Middle frontal gyrus (tissue), 1 donor: ENCODE measurements at regions not wholly inside any gene's neighbourhood (a gene's known extent, or its start where the extent isn't known, plus 50 kb on each side); places are given as distances from the start of the nearest gene placed in this dataset.
"Not testable (repeated sequence)": the region's sequence is repeated elsewhere in the genome, so short reads cannot be mapped to it uniquely, and the experiment has no call there.

ENCODE experiments used
- DNase-seq: peaks from one replicate; pipeline ENCODE4 v3.0.0-alpha.2; 2015; ENCODE audit warnings: low spot score; ENCODE audit errors: extremely low spot score

- no peak for DNase-seq
These were observed 216.5 kb upstream of the SSTR4 start for GRCh38 chr20:22818636-22819035.

- DNase-seq = no peak
These were observed 216.0 kb upstream of the SSTR4 start for GRCh38 chr20:22819112-22819511.

GRCh38 chr20:22819784-22820183 is 215.3 kb upstream of the SSTR4 start:
- DNase-seq = no peak

- no peak for DNase-seq
These were observed 213.9 kb upstream of the SSTR4 start for GRCh38 chr20:22821081-22821727.

- no peak for DNase-seq
These were observed 213.3 kb upstream of the SSTR4 start for GRCh38 chr20:22821796-22822195.

- DNase-seq = no peak
These were observed 212.0 kb upstream of the SSTR4 start for GRCh38 chr20:22823119-22823518.

GRCh38 chr20:22824077-22824476 is 211.0 kb upstream of the SSTR4 start:
- no peak for DNase-seq

- DNase-seq = no peak
These were observed 210.0 kb upstream of the SSTR4 start for GRCh38 chr20:22825076-22825475.

GRCh38 chr20:22825546-22825945 is 209.6 kb upstream of the SSTR4 start:
- DNase-seq = no peak

GRCh38 chr20:22826306-22827230 is 208.5 kb upstream of the SSTR4 start:
- DNase-seq = no peak

- no peak for DNase-seq
These were observed 207.2 kb upstream of the SSTR4 start for GRCh38 chr20:22827916-22828315.

- no peak for DNase-seq
These were observed 205.8 kb upstream of the SSTR4 start for GRCh38 chr20:22829356-22829755.

- no peak for DNase-seq
These were observed 205.0 kb upstream of the SSTR4 start for GRCh38 chr20:22830138-22830537.

GRCh38 chr20:22830715-22831114 is 204.4 kb upstream of the SSTR4 start:
- DNase-seq = not testable (repeated sequence)

- no peak for DNase-seq
These were observed 201.3 kb upstream of the SSTR4 start for GRCh38 chr20:22833851-22834250.

- DNase-seq = no peak
These were observed 200.4 kb upstream of the SSTR4 start for GRCh38 chr20:22834651-22835256.

- no peak for DNase-seq
These were observed 198.9 kb upstream of the SSTR4 start for GRCh38 chr20:22836211-22836610.

GRCh38 chr20:22836877-22837276 is 198.2 kb upstream of the SSTR4 start:
- no peak for DNase-seq

- DNase-seq = no peak
These were observed 197.1 kb upstream of the SSTR4 start for GRCh38 chr20:22838001-22838400.

- DNase-seq = no peak
These were observed 193.3 kb upstream of the SSTR4 start for GRCh38 chr20:22841846-22842245.

- DNase-seq = no peak
These were observed 192.3 kb upstream of the SSTR4 start for GRCh38 chr20:22842793-22843192.

- DNase-seq = no peak
These were observed 190.2 kb upstream of the SSTR4 start for GRCh38 chr20:22844959-22845358.
